SU-DHL-6 (cell line): ENCODE measurements at regions not wholly inside any gene's neighbourhood (a gene's known extent, or its start where the extent isn't known, plus 50 kb on each side); places are given as distances from the start of the nearest gene placed in this dataset.

Experiments
- H2AFZ ChIP-seq: fragments of 200-600 bp; sonication (generic); 2 replicates; pipeline ENCODE4 v1.6.1; 2014; ENCODE audit warnings: low read depth, mild to moderate bottlenecking, moderate library complexity, mixed read lengths, antibody characterized with exemption, low read length; ENCODE audit not compliant: severe bottlenecking
- H3F3A ChIP-seq: fragments of 200-600 bp; shearing (Covaris generic); 2 replicates; pipeline ENCODE4 v1.6.0; 2016; ENCODE audit warnings: antibody characterized with exemption, mild to moderate bottlenecking; ENCODE audit not compliant: insufficient read depth
- H3K27ac ChIP-seq: fragments of 200-600 bp; sonication (generic); 2 replicates; pipeline ENCODE4 v1.5.1; 2016; ENCODE audit warnings: low read depth, mild to moderate bottlenecking, low read length, moderate library complexity, mixed read lengths
- H3K27me3 ChIP-seq: fragments of 200-600 bp; sonication (generic), shearing (Covaris generic); 2 replicates; pipeline ENCODE4 v1.6.0; 2014; ENCODE audit warnings: mild to moderate bottlenecking, low read length
- H3K36me3 ChIP-seq: fragments of 200-600 bp; sonication (generic); 2 replicates; pipeline ENCODE4 v1.6.1; 2014; ENCODE audit warnings: mild to moderate bottlenecking, low read length, mixed read lengths
- H3K4me2 ChIP-seq: fragments of 300-600, 200-600 bp; shearing (Covaris generic), sonication (generic); 2 replicates; pipeline ENCODE4 v1.6.0; 2014; ENCODE audit warnings: low read length, low read depth, mild to moderate bottlenecking; ENCODE audit not compliant: poor library complexity, severe bottlenecking
- H3K4me3 ChIP-seq: fragments of 200-600 bp; sonication (generic); 2 replicates; pipeline ENCODE4 v1.5.1; 2014; ENCODE audit warnings: antibody characterized with exemption, low read length, mild to moderate bottlenecking, mixed read lengths; ENCODE audit not compliant: insufficient read depth, poor library complexity, severe bottlenecking
- H3K79me2 ChIP-seq: fragments of 200-600 bp; sonication (generic); 2 replicates; pipeline ENCODE4 v1.6.1; 2014; ENCODE audit warnings: mild to moderate bottlenecking, low read length, moderate library complexity; ENCODE audit not compliant: insufficient read depth
- H3K9ac ChIP-seq: fragments of 200-600 bp; sonication (generic); 2 replicates; pipeline ENCODE4 v1.7.0; 2014; ENCODE audit warnings: mild to moderate bottlenecking, low read length
- H3K9me2 ChIP-seq: fragments of 200-600 bp; sonication (generic); replicated peaks from 2 replicates; pipeline ENCODE4 v1.6.1; 2014; ENCODE audit warnings: low read length; ENCODE audit not compliant: insufficient read depth
- H3K9me3 ChIP-seq: fragments of 200-600 bp; sonication (generic); 2 replicates; pipeline ENCODE4 v1.6.1; 2014; ENCODE audit warnings: low read length, mixed read lengths; ENCODE audit not compliant: insufficient read depth
- H4K20me1 ChIP-seq: fragments of 200-600 bp; sonication (generic); 2 replicates; pipeline ENCODE4 v1.6.1; 2014; ENCODE audit warnings: low read depth, mild to moderate bottlenecking, antibody characterized with exemption, low read length, moderate library complexity, mixed read lengths
- EZH2phosphoT487 ChIP-seq: fragments of 200-600 bp; sonication (generic), shearing (Covaris generic); conservative IDR thresholded peaks from 2 replicates; pipeline ENCODE4 v1.6.1; 2018; ENCODE audit warnings: mild to moderate bottlenecking, antibody characterized with exemption, low read length, moderate library complexity, mixed read lengths
- TF ChIP-seq, protein P1 (sequence below): fragments of 200-600 bp; sonication (generic); IDR thresholded peaks from one replicate; pipeline ENCODE4 v1.5.1; 2017; ENCODE audit warnings: antibody characterized with exemption, mild to moderate bottlenecking, low read length, moderate library complexity; ENCODE audit not compliant: insufficient read depth, poor library complexity, severe bottlenecking

DNA sequence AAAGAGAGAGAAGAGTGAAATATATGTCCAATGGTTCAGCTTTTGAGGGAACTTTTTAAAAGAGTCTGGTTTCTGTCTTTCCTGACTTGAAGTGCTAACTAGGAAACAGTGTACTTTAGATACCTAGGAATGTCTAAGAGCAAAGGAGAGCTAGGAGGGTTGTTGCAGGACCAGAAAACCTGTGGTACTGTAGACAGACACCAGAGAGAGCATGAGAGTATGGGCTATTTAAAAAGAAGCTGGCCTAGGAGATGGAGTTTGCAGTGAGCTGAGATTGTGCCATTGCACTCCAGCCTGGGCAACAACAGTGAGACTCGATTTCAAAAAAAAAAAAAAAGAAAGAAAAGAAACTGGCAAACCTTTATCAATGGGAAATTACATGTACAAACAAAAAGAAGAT lies 223.9 kb downstream of the FAT4 start:
- Histone ChIP-seq H3K9me3 (no peaks in the 10 kb centered on the region), H3K4me3 (no peak overlapping the region), H2AFZ (no peak overlapping the region), H3K36me3 (no peaks in the 10 kb centered on the region), H3K9ac (no peak overlapping the region), H3K27me3 (no peaks in the 10 kb centered on the region), H4K20me1 (no peaks in the 10 kb centered on the region), H3F3A (no peaks in the 10 kb centered on the region), H3K9me2 (no peaks in the 10 kb centered on the region), H3K4me2 (no peak overlapping the region), H3K27ac (no peak overlapping the region), H3K79me2 (no peaks in the 10 kb centered on the region)
- TF ChIP-seq EZH2phosphoT487, result no peak

DNA sequence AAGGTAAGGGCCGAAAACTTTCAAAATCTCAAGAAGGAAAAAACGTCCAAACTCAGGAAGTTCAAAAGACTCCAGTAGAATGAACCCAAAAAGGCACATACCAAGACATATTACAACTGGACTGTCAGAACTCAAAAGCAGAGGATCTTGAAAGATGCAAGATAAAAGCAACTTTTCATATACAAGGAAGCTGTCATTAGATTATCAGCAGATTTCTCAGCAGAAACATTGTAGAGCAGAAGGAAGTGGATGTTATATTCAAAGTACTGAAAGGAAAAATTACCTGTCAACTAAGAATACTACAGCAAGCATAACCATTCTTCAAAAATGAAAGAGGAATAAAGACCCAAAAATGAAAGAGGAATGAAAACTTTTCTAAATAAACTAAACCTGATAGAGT lies 224.9 kb downstream of the FAT4 start:
- H3K4me3 ChIP-seq, result no peak overlapping the region
- H3K9me3 ChIP-seq, result no peaks in the 10 kb centered on the region
- no peak overlapping the region for H3K9ac ChIP-seq
- no peak overlapping the region for H3K27ac ChIP-seq
- H3K79me2 ChIP-seq, result no peaks in the 10 kb centered on the region
- no peaks in the 10 kb centered on the region for H3K36me3 ChIP-seq
- H3K27me3 ChIP-seq, result no peaks in the 10 kb centered on the region
- H3K9me2 ChIP-seq, result no peaks in the 10 kb centered on the region
- no peak overlapping the region for H2AFZ ChIP-seq
- H3K4me2 ChIP-seq, result no peak overlapping the region
- no peak for TF ChIP-seq EZH2phosphoT487
- TF ChIP-seq, protein P1, sequence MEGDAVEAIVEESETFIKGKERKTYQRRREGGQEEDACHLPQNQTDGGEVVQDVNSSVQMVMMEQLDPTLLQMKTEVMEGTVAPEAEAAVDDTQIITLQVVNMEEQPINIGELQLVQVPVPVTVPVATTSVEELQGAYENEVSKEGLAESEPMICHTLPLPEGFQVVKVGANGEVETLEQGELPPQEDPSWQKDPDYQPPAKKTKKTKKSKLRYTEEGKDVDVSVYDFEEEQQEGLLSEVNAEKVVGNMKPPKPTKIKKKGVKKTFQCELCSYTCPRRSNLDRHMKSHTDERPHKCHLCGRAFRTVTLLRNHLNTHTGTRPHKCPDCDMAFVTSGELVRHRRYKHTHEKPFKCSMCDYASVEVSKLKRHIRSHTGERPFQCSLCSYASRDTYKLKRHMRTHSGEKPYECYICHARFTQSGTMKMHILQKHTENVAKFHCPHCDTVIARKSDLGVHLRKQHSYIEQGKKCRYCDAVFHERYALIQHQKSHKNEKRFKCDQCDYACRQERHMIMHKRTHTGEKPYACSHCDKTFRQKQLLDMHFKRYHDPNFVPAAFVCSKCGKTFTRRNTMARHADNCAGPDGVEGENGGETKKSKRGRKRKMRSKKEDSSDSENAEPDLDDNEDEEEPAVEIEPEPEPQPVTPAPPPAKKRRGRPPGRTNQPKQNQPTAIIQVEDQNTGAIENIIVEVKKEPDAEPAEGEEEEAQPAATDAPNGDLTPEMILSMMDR, result no peak
- no peaks in the 10 kb centered on the region for H4K20me1 ChIP-seq
- H3F3A ChIP-seq, result no peaks in the 10 kb centered on the region

DNA sequence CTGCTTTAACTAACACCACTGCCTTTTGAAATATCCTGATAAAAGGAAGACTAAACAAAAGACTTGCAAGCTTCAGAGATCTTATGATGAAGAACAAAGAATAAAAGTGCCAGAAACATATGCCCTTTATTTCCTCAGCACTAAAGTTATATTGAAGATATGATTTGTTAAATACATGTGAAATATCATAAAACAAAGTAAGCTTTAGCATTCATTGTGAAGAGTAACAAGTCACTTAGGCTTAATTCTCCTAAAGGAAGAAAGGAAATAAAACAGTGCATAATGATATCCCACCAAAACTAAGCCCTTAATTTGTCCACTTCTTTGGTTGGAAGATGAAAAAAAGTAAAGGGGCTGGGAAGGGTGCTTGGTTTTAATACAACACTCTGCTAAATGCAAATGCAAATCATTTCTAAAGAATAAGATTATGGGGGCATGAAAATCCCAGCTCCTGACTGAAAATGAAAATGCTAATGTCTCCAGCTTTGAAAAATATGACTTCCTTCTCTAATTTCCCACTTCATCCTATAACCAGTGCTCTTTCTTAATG lies 227.2 kb downstream of the FAT4 start:
- H3K4me2 ChIP-seq, result no peak overlapping the region
- H3K36me3 ChIP-seq, result no peaks in the 10 kb centered on the region
- no peaks in the 10 kb centered on the region for H3K9me3 ChIP-seq
- no peak overlapping the region for H2AFZ ChIP-seq
- no peaks in the 10 kb centered on the region for H3K79me2 ChIP-seq
- H4K20me1 ChIP-seq, result no peaks in the 10 kb centered on the region
- no peaks in the 10 kb centered on the region for H3F3A ChIP-seq
- no peak overlapping the region for H3K27ac ChIP-seq
- no peak for TF ChIP-seq EZH2phosphoT487
- TF ChIP-seq, protein P1, result no peak
- no peaks in the 10 kb centered on the region for H3K9me2 ChIP-seq
- H3K4me3 ChIP-seq, result no peak overlapping the region
- no peak overlapping the region for H3K9ac ChIP-seq
- no peaks in the 10 kb centered on the region for H3K27me3 ChIP-seq

DNA sequence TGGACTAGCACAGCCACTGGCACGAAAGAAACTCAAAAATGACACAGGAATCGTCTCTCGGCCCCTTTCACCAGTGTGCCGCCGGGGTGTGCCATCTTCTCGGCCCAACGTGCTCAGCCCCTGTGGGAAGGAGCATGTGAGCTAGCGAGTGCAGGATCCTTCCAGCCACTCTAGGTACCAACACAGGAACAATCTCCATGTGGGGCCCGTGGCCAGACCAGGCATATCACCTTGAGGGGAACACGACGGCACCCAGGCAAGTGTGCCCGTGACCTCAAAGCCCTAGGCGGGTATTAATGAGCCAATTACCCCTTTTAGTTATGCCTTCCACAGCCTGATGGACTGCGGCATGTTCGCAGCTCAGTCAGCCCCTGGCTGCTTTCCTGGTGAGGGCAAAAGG lies 231.5 kb downstream of the FAT4 start:
- Histone ChIP-seq H3K36me3 (no peaks in the 10 kb centered on the region), H3F3A (no peaks in the 10 kb centered on the region), H3K4me2 (no peak overlapping the region), H3K9ac (no peak overlapping the region), H3K9me2 (no peaks in the 10 kb centered on the region), H3K27ac (no peak overlapping the region), H3K79me2 (no peaks in the 10 kb centered on the region), H3K27me3 (no peaks in the 10 kb centered on the region), H4K20me1 (no peaks in the 10 kb centered on the region), H3K4me3 (no peak overlapping the region), H2AFZ (no peak overlapping the region), H3K9me3 (no peaks in the 10 kb centered on the region)
- TF ChIP-seq, protein P1, result no peak
- no peak for TF ChIP-seq EZH2phosphoT487
